HFFc6 (cell line): ENCODE measurements at regions not wholly inside any gene's neighbourhood (a gene's known extent, or its start where the extent isn't known, plus 50 kb on each side); places are given as distances from the start of the nearest gene placed in this dataset.

Source experiments
- DNase-seq: peaks from one replicate; pipeline ENCODE4 v3.0.0-alpha.2; 2018
- H3K27ac Mint-ChIP-seq: 2 replicates; pipeline ENCODE4 v1.8.0; 2020; ENCODE audit warnings: mild to moderate bottlenecking, mixed read lengths
- H3K27me3 Mint-ChIP-seq: 2 replicates; pipeline ENCODE4 v1.8.0; 2021; ENCODE audit warnings: mild to moderate bottlenecking, moderate library complexity, mixed read lengths; ENCODE audit not compliant: insufficient read depth
- H3K36me3 Mint-ChIP-seq: 2 replicates; pipeline ENCODE4 v1.8.0; 2021; ENCODE audit warnings: low read depth, mixed read lengths
- H3K4me1 Mint-ChIP-seq: 2 replicates; pipeline ENCODE4 v1.8.0; 2020; ENCODE audit warnings: low read depth, mixed read lengths
- H3K4me3 Mint-ChIP-seq: 2 replicates; pipeline ENCODE4 v1.8.0; 2020; ENCODE audit warnings: mild to moderate bottlenecking, moderate library complexity, mixed read lengths
- H3K9me3 Mint-ChIP-seq: 2 replicates; pipeline ENCODE4 v1.8.0; 2020; ENCODE audit warnings: mild to moderate bottlenecking, mixed read lengths
- TF ChIP-seq, protein P1 (sequence below): fragments of 200-600 bp; sonication (generic); IDR thresholded peaks from 2 replicates; pipeline ENCODE4 v1.5.0; 2021; ENCODE audit warnings: antibody characterized with exemption, mild to moderate bottlenecking

GRCh38 chr16:79765901-79766394 lies 165.4 kb upstream of the MAF start:
- H3K27me3 Mint-ChIP-seq = peaks cover 1% of the 10 kb centered on the region; the same call in 1 of the 2 replicates
- H3K4me3 Mint-ChIP-seq = no peak overlapping the region
- H3K9me3 Mint-ChIP-seq = peaks cover 9% of the 10 kb centered on the region
- no peak for DNase-seq
- no peak overlapping the region for H3K27ac Mint-ChIP-seq
- no peaks in the 10 kb centered on the region for H3K36me3 Mint-ChIP-seq
- TF ChIP-seq, protein P1, sequence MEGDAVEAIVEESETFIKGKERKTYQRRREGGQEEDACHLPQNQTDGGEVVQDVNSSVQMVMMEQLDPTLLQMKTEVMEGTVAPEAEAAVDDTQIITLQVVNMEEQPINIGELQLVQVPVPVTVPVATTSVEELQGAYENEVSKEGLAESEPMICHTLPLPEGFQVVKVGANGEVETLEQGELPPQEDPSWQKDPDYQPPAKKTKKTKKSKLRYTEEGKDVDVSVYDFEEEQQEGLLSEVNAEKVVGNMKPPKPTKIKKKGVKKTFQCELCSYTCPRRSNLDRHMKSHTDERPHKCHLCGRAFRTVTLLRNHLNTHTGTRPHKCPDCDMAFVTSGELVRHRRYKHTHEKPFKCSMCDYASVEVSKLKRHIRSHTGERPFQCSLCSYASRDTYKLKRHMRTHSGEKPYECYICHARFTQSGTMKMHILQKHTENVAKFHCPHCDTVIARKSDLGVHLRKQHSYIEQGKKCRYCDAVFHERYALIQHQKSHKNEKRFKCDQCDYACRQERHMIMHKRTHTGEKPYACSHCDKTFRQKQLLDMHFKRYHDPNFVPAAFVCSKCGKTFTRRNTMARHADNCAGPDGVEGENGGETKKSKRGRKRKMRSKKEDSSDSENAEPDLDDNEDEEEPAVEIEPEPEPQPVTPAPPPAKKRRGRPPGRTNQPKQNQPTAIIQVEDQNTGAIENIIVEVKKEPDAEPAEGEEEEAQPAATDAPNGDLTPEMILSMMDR = no peak
- H3K4me1 Mint-ChIP-seq = no peaks in the 10 kb centered on the region

DNA sequence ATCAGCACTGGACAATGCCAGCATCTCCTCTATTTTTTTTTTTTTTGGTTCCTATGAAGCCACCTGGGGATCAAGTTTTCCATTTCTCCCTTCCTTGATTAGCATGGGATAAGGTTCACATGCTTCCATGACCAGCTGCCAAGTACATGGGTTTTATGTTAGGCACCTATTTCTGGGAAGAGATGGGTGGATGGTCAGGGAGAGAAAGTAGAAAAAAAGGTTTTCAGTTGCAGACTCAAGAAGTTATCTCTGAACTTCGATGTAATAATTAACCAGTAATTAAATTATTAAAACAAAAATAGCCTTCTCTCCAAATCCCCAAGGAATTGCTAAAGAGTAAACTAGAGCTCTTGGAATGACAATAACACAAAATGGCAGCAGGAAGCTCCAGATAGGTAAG lies 164.9 kb upstream of the MAF start:
- TF ChIP-seq, protein P1 = no peak
- H3K36me3 Mint-ChIP-seq = no peaks in the 10 kb centered on the region

GRCh38 chr16:79764415-79765110 lies 164.0 kb upstream of the MAF start:
- Mint-ChIP-seq H3K4me3 (no peak overlapping the region), H3K27ac (no peak overlapping the region)

More for the DNA sequence above, 164.9 kb upstream of the MAF start:
- no peak overlapping the region for H3K27ac Mint-ChIP-seq
- no peaks in the 10 kb centered on the region for H3K4me1 Mint-ChIP-seq
- H3K9me3 Mint-ChIP-seq = peaks cover 9% of the 10 kb centered on the region
- DNase-seq = no peak
- no peaks in the 10 kb centered on the region for H3K27me3 Mint-ChIP-seq
- no peak overlapping the region for H3K4me3 Mint-ChIP-seq

GRCh38 chr16:79762217-79762616 lies 161.7 kb upstream of the MAF start:
- Mint-ChIP-seq H3K4me1 (no peaks in the 10 kb centered on the region), H3K36me3 (no peaks in the 10 kb centered on the region), H3K27ac (no peak overlapping the region), H3K27me3 (no peaks in the 10 kb centered on the region), H3K4me3 (no peak overlapping the region), H3K9me3 (peaks cover 29% of the 10 kb centered on the region)
- TF ChIP-seq, protein P1 = no peak
- DNase-seq = no peak

More at GRCh38 chr16:79764415-79765110, 164.0 kb upstream of the MAF start:
- no peak for DNase-seq
- Mint-ChIP-seq H3K27me3 (no peaks in the 10 kb centered on the region), H3K9me3 (peaks cover 15% of the 10 kb centered on the region), H3K36me3 (no peaks in the 10 kb centered on the region), H3K4me1 (no peaks in the 10 kb centered on the region)
- TF ChIP-seq, protein P1 = no peak

DNA sequence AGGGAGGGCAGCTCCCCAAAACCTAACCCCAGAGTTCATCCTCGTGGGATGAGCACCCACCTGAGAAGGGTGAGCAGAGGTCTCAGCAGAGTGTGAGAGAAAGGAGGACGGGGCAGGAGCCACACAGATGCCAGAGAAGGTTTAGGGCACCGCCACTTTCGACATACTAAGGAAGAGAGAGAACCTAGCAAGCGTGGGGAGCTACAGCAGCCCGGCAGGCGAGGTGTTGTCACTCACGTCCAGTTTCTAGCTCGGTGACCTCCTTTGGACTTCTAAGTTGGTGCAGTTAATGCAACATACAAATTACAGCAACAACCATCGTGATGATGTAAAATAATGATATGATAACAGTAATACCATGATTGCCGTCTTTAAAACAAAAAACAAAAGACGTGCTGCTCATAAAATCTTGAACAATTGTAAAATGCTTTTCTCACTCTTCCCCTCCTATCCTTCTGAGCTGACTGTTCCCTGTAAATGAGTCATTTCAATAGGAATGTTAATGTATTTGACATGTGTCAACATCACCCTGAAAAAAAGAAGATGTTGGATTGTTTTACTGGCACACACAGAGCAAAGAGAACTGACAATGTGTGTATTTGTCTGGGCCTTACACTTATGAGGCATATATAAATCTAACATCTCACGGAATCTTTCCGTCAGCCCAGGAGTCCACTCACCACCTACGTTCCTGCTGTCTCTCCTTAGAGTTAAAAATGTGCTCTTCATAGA lies 158.2 kb upstream of the MAF start:
- H3K9me3 Mint-ChIP-seq = peaks cover 41% of the 10 kb centered on the region
- H3K36me3 Mint-ChIP-seq = no peaks in the 10 kb centered on the region; the same call in 1 of the 2 replicates
- no peaks in the 10 kb centered on the region for H3K27me3 Mint-ChIP-seq
- no peak for DNase-seq
- no peaks in the 10 kb centered on the region for H3K4me1 Mint-ChIP-seq
- TF ChIP-seq, protein P1 = no peak
- no peak overlapping the region for H3K27ac Mint-ChIP-seq
- no peak overlapping the region for H3K4me3 Mint-ChIP-seq
